GM21423 (cell line): ENCODE measurements at regions not wholly inside any gene's neighbourhood (a gene's known extent, or its start where the extent isn't known, plus 50 kb on each side); places are given as distances from the start of the nearest gene placed in this dataset.
"Not testable (repeated sequence)": the region's sequence is repeated elsewhere in the genome, so short reads cannot be mapped to it uniquely, and the experiment has no call there.

Experiments used
- ATAC-seq: cut with Tn5 transposase; IDR thresholded peaks from one replicate; pipeline ENCODE4 v1.9.1; 2021; ENCODE audit warnings: mild to moderate bottlenecking, moderate library complexity; ENCODE audit not compliant: unreplicated experiment

- ATAC-seq = no peak
These were observed 203.5 kb upstream of the RPL34 start for GRCh38 chr4:108416831-108417230.

GRCh38 chr4:108415389-108415788 is 205.0 kb upstream of the RPL34 start:
- ATAC-seq = no peak

GRCh38 chr4:108411836-108412235 is 208.5 kb upstream of the RPL34 start:
- no peak for ATAC-seq

GRCh38 chr4:108409691-108410090 is 210.7 kb upstream of the RPL34 start:
- ATAC-seq = not testable (repeated sequence)

- no peak for ATAC-seq
These were observed 214.8 kb upstream of the RPL34 start for GRCh38 chr4:108405586-108405985.

GRCh38 chr4:108400309-108400708 is 220.1 kb upstream of the RPL34 start:
- ATAC-seq = no peak

GRCh38 chr4:108399610-108400265 is 220.6 kb upstream of the RPL34 start:
- ATAC-seq = no peak

GRCh38 chr4:108398836-108399235 is 221.5 kb upstream of the RPL34 start:
- no peak for ATAC-seq

GRCh38 chr4:108398316-108398715 is 222.1 kb upstream of the RPL34 start:
- no peak for ATAC-seq

GRCh38 chr4:108397850-108398249 is 222.5 kb upstream of the RPL34 start:
- ATAC-seq = no peak

- no peak for ATAC-seq
These were observed 223.4 kb upstream of the RPL34 start for GRCh38 chr4:108396900-108397497.

GRCh38 chr4:108395786-108396185 is 224.6 kb upstream of the RPL34 start:
- no peak for ATAC-seq

GRCh38 chr4:108393890-108394472 is 225.2 kb upstream of the LEF1 start:
- no peak for ATAC-seq

GRCh38 chr4:108391701-108392455 is 223.1 kb upstream of the LEF1 start:
- ATAC-seq = no peak

GRCh38 chr4:108385076-108385475 is 216.3 kb upstream of the LEF1 start:
- ATAC-seq = no peak

- peak; percentile 56 for ATAC-seq
These were observed 215.8 kb upstream of the LEF1 start for GRCh38 chr4:108384544-108384943.

- ATAC-seq = no peak
These were observed 214.4 kb upstream of the LEF1 start for GRCh38 chr4:108383157-108383556.

- no peak for ATAC-seq
These were observed 214.0 kb upstream of the LEF1 start for GRCh38 chr4:108382751-108383150.

GRCh38 chr4:108378164-108378563 is 209.4 kb upstream of the LEF1 start:
- ATAC-seq = no peak

- ATAC-seq = no peak
These were observed 208.3 kb upstream of the LEF1 start for GRCh38 chr4:108377021-108377420.

- ATAC-seq = no peak
These were observed 206.7 kb upstream of the LEF1 start for GRCh38 chr4:108375434-108375833.

GRCh38 chr4:108372681-108373080 is 203.9 kb upstream of the LEF1 start:
- ATAC-seq = no peak
